OCI-LY3 (cell line): ENCODE measurements at regions not wholly inside any gene's neighbourhood (a gene's known extent, or its start where the extent isn't known, plus 50 kb on each side); places are given as distances from the start of the nearest gene placed in this dataset.

Experiments used
- H2AFZ ChIP-seq: fragments of 200-600, 300-600 bp; shearing (Covaris generic); 2 replicates; pipeline ENCODE4 v1.6.0; 2014; ENCODE audit warnings: antibody characterized with exemption, low read depth, low read length
- H3K27ac ChIP-seq: fragments of 200-600, 300-600 bp; sonication (generic); 2 replicates; pipeline ENCODE4 v1.5.1; 2014; ENCODE audit warnings: mild to moderate bottlenecking, low read length, moderate library complexity, mixed read lengths
- H3K27me3 ChIP-seq: fragments of 200-600, 300-600 bp; sonication (generic); 2 replicates; pipeline ENCODE4 v1.6.1; 2014; ENCODE audit warnings: low read depth, low read length, mixed read lengths
- H3K36me3 ChIP-seq: fragments of 200-600, 300-600 bp; sonication (generic); replicated peaks from 2 replicates; pipeline ENCODE3; 2014; ENCODE audit warnings: low read depth, low read length, mixed read lengths
- H3K4me1 ChIP-seq: fragments of 300-600, 200-600 bp; sonication (generic); 2 replicates; pipeline ENCODE4 v1.6.1; 2014; ENCODE audit warnings: low read length, mixed read lengths
- H3K4me2 ChIP-seq: fragments of 200-600, 300-600 bp; sonication (generic); 2 replicates; pipeline ENCODE4 v1.6.1; 2014; ENCODE audit warnings: low read length, mixed read lengths
- H3K4me3 ChIP-seq: fragments of 300-600, 200-600 bp; sonication (generic); 2 replicates; pipeline ENCODE4 v1.5.1; 2014; ENCODE audit warnings: antibody characterized with exemption, mild to moderate bottlenecking, low read length, moderate library complexity
- H3K79me2 ChIP-seq: fragments of 300-600, 200-600 bp; shearing (Covaris generic); 2 replicates; pipeline ENCODE4 v1.6.1; 2014; ENCODE audit warnings: mild to moderate bottlenecking, low read length, mixed read lengths
- H3K9ac ChIP-seq: fragments of 300-600, 200-600 bp; shearing (Covaris generic); 2 replicates; pipeline ENCODE4 v1.6.0; 2014; ENCODE audit warnings: mild to moderate bottlenecking, low read length, moderate library complexity
- H3K9me3 ChIP-seq: fragments of 200-600, 300-600 bp; shearing (Covaris generic); 2 replicates; pipeline ENCODE4 v1.6.1; 2014; ENCODE audit warnings: low read length, mixed read lengths; ENCODE audit not compliant: insufficient read depth
- H4K20me1 ChIP-seq: fragments of 200-600, 300-600 bp; sonication (generic); 2 replicates; pipeline ENCODE4 v1.6.1; 2016; ENCODE audit warnings: low read length, mixed read lengths; ENCODE audit not compliant: insufficient read depth
- EZH2phosphoT487 ChIP-seq: fragments of 200-600 bp; shearing (Covaris generic); IDR thresholded peaks from 2 replicates; pipeline ENCODE4 v1.6.1; 2018; ENCODE audit warnings: antibody characterized with exemption, mixed run types, low read depth
- TF ChIP-seq, protein P1 (sequence below): fragments of 200-600, 300-600 bp; sonication (generic); IDR thresholded peaks from 2 replicates; pipeline ENCODE4 v1.5.1; 2014; ENCODE audit warnings: antibody characterized with exemption, low read length, low read depth

GRCh38 chr4:116064331-116064730 is 950.9 kb upstream of the NDST4 start:
- H3K4me1 ChIP-seq: no peaks in the 10 kb centered on the region
- no peaks in the 10 kb centered on the region for H3K9me3 ChIP-seq
- no peak overlapping the region for H3K4me2 ChIP-seq
- H3K4me3 ChIP-seq: no peak overlapping the region
- no peak overlapping the region for H3K27ac ChIP-seq
- no peak overlapping the region for H2AFZ ChIP-seq
- no peaks in the 10 kb centered on the region for H3K36me3 ChIP-seq
- no peaks in the 10 kb centered on the region for H4K20me1 ChIP-seq
- H3K79me2 ChIP-seq: no peaks in the 10 kb centered on the region
- H3K27me3 ChIP-seq: no peaks in the 10 kb centered on the region
- H3K9ac ChIP-seq: no peak overlapping the region
- TF ChIP-seq, protein P1, sequence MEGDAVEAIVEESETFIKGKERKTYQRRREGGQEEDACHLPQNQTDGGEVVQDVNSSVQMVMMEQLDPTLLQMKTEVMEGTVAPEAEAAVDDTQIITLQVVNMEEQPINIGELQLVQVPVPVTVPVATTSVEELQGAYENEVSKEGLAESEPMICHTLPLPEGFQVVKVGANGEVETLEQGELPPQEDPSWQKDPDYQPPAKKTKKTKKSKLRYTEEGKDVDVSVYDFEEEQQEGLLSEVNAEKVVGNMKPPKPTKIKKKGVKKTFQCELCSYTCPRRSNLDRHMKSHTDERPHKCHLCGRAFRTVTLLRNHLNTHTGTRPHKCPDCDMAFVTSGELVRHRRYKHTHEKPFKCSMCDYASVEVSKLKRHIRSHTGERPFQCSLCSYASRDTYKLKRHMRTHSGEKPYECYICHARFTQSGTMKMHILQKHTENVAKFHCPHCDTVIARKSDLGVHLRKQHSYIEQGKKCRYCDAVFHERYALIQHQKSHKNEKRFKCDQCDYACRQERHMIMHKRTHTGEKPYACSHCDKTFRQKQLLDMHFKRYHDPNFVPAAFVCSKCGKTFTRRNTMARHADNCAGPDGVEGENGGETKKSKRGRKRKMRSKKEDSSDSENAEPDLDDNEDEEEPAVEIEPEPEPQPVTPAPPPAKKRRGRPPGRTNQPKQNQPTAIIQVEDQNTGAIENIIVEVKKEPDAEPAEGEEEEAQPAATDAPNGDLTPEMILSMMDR: no peak
- no peak for TF ChIP-seq EZH2phosphoT487

- H3K27me3 ChIP-seq: no peaks in the 10 kb centered on the region
- H3K4me3 ChIP-seq: no peak overlapping the region
- H3K36me3 ChIP-seq: no peaks in the 10 kb centered on the region
- H3K4me1 ChIP-seq: no peaks in the 10 kb centered on the region; the same call in 1 of the 2 replicates
- no peaks in the 10 kb centered on the region for H3K9me3 ChIP-seq
- H4K20me1 ChIP-seq: no peaks in the 10 kb centered on the region
- no peak overlapping the region for H3K4me2 ChIP-seq
- H2AFZ ChIP-seq: no peak overlapping the region
- no peak overlapping the region for H3K9ac ChIP-seq
- TF ChIP-seq, protein P1: no peak
- no peak for TF ChIP-seq EZH2phosphoT487
- H3K27ac ChIP-seq: no peak overlapping the region
- no peaks in the 10 kb centered on the region for H3K79me2 ChIP-seq
These were observed 945.9 kb upstream of the NDST4 start for GRCh38 chr4:116059361-116059760.

DNA sequence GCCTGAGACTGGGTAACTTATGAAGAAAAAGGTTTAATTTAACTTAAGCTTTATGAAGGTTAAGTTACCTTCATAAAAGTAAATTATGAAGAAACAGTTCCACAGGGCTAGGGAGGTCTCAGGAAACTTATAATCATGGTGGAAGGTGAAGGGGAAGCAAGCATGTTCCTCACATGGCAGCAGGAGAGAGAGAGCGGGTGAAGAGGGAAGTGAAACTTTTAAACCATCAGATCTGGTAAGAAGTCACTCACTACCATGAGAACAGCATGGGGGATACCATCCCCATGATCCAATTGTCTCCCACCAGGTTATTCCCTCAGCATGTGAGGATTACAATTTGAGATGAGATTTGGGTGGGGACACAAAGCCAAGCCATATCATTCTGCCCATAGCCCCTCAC is 944.7 kb upstream of the NDST4 start:
- no peak overlapping the region for H3K4me3 ChIP-seq
- no peaks in the 10 kb centered on the region for H3K36me3 ChIP-seq
- H3K27me3 ChIP-seq: no peaks in the 10 kb centered on the region
- 0 out of 2 replicates have a peak overlapping the region, but pooled peaks have one; percentile 40 for H2AFZ ChIP-seq
- no peaks in the 10 kb centered on the region for H3K79me2 ChIP-seq
- H3K4me1 ChIP-seq: no peaks in the 10 kb centered on the region; the same call in 1 of the 2 replicates
- no peaks in the 10 kb centered on the region for H4K20me1 ChIP-seq
- H3K27ac ChIP-seq: no peak overlapping the region
- TF ChIP-seq EZH2phosphoT487: no peak
- TF ChIP-seq, protein P1: no peak
- no peak overlapping the region for H3K9ac ChIP-seq
- H3K4me2 ChIP-seq: no peak overlapping the region
- no peaks in the 10 kb centered on the region for H3K9me3 ChIP-seq

DNA sequence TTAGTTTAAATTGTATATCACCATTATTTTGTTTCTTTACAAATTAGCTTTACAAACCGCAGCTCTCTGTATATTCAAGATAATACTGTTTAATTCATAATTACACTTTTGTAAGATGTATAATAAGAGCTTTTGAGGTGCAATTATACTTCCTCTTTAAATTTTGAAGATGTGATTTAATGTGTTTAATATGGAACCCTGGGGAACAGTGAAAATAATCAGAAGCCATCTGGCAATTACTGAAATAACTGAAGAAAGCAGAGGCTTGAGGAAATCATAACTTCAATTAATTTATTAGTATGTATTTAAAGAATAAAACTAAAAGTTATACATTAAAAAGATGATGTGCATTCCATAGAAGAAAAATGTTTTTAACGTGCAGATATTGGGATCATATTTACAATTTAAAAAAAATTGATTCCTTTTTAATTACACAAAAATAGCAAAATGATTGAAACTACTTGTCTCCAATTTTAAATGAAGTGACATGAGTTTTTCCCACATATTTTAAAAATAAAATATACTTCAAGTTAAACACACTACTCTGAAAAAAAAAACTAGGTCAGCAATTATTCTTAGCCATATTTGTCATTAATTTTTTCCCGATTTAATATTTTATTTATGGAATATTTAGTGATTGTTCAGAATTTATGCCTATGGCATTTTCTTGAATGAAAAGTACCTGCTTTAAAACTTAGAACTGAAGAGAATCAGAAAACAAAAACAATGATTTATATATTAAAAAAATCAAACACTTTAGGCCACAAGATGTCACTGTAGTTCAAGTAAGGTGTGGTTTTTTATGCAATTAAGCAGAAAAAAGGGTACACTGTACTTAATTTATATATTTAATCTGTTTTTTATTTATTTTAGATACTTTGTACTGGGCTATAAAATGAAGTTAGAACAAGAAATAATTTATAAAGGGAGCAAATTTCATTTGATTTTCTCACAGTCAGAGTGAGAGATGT is 942.7 kb upstream of the NDST4 start:
- Histone ChIP-seq H3K4me3 (no peak overlapping the region), H2AFZ (no peak overlapping the region), H3K4me2 (no peak overlapping the region), H3K27ac (no peak overlapping the region), H3K9me3 (no peaks in the 10 kb centered on the region), H3K9ac (no peak overlapping the region), H4K20me1 (no peaks in the 10 kb centered on the region), H3K79me2 (no peaks in the 10 kb centered on the region), H3K36me3 (no peaks in the 10 kb centered on the region), H3K4me1 (no peaks in the 10 kb centered on the region; the same call in 1 of the 2 replicates), H3K27me3 (no peaks in the 10 kb centered on the region)
- TF ChIP-seq, protein P1: peak; percentile 53
- no peak for TF ChIP-seq EZH2phosphoT487
